Neural progenitor cell (in vitro differentiated cells): ENCODE measurements at regions not wholly inside any gene's neighbourhood (a gene's known extent, or its start where the extent isn't known, plus 50 kb on each side); places are given as distances from the start of the nearest gene placed in this dataset.
"Not testable (repeated sequence)": the region's sequence is repeated elsewhere in the genome, so short reads cannot be mapped to it uniquely, and the experiment has no call there.

Experiments used
- DNase-seq: peaks from one replicate; pipeline ENCODE4 v3.0.0-alpha.2; 2016; ENCODE audit warnings: low spot score
- H2AFZ ChIP-seq: fragments of 200-600 bp; sonication (generic); replicated peaks from 2 replicates; pipeline ENCODE4 v1.6.1; 2016; ENCODE audit warnings: antibody characterized with exemption
- H3F3A ChIP-seq: fragments of 200-600 bp; sonication (generic); 2 replicates; pipeline ENCODE4 v1.6.1; 2016; ENCODE audit warnings: antibody characterized with exemption, low read depth
- H3K27ac ChIP-seq: fragments of 200-600 bp; sonication (generic); 2 replicates; pipeline ENCODE4 v1.5.1; 2016; ENCODE audit warnings: mild to moderate bottlenecking
- H3K27me3 ChIP-seq: fragments of 200-600 bp; sonication (generic); 2 replicates; pipeline ENCODE4 v1.6.1; 2016; ENCODE audit warnings: mild to moderate bottlenecking, moderate library complexity
- H3K36me3 ChIP-seq: fragments of 200-600 bp; sonication (generic); 2 replicates; pipeline ENCODE4 v1.5.1; 2016
- H3K4me1 ChIP-seq: fragments of 200-600 bp; sonication (generic); 2 replicates; pipeline ENCODE4 v1.6.1; 2016; ENCODE audit warnings: mixed run types
- H3K4me2 ChIP-seq: fragments of 200-600 bp; sonication (generic); 2 replicates; pipeline ENCODE4 v1.6.1; 2016
- H3K4me3 ChIP-seq: fragments of 200-600 bp; sonication (generic); 2 replicates; pipeline ENCODE4 v1.5.1; 2016
- H3K79me2 ChIP-seq: fragments of 200-600 bp; sonication (generic); 2 replicates; pipeline ENCODE4 v1.6.1; 2016; ENCODE audit warnings: low read depth
- H3K9ac ChIP-seq: fragments of 200-600 bp; sonication (generic); 2 replicates; pipeline ENCODE4 v1.6.1; 2016
- H3K9me3 ChIP-seq: fragments of 200-600 bp; sonication (generic); 2 replicates; pipeline ENCODE4 v1.5.1; 2016; ENCODE audit warnings: low read depth
- H4K20me1 ChIP-seq: fragments of 200-600 bp; sonication (generic); 2 replicates; pipeline ENCODE4 v1.6.1; 2016; ENCODE audit warnings: low read depth
- H3K27ac Mint-ChIP-seq: 3 replicates; pipeline ENCODE4 v1.8.0; 2021; ENCODE audit warnings: mixed read lengths
- H3K27me3 Mint-ChIP-seq: 2 replicates; pipeline ENCODE4 v1.8.0; 2022; ENCODE audit warnings: low read depth, mild to moderate bottlenecking, inconsistent platforms, moderate library complexity, mixed read lengths; ENCODE audit not compliant: insufficient read depth
- H3K36me3 Mint-ChIP-seq: 3 replicates; pipeline ENCODE4 v1.8.0; 2021; ENCODE audit warnings: mixed read lengths
- H3K4me1 Mint-ChIP-seq: 3 replicates; pipeline ENCODE4 v1.8.0; 2021; ENCODE audit warnings: mixed read lengths
- H3K4me3 Mint-ChIP-seq: 3 replicates; pipeline ENCODE4 v1.8.0; 2021; ENCODE audit warnings: mild to moderate bottlenecking, moderate library complexity, mixed read lengths
- H3K9me3 Mint-ChIP-seq: 3 replicates; pipeline ENCODE4 v1.8.0; 2020; ENCODE audit warnings: mixed read lengths
- EZH2 ChIP-seq: fragments of 200-600 bp; sonication (generic); IDR thresholded peaks from 2 replicates; pipeline ENCODE4 v1.6.1; 2017; ENCODE audit warnings: antibody characterized with exemption, mild to moderate bottlenecking, moderate library complexity
- EZH2phosphoT487 ChIP-seq: fragments of 200-600 bp; sonication (generic); IDR thresholded peaks from 2 replicates; pipeline ENCODE4 v1.6.1; 2017; ENCODE audit warnings: antibody characterized with exemption
- TF ChIP-seq, protein P1 (sequence below): fragments of 200-600 bp; sonication (generic); IDR thresholded peaks from 2 replicates; pipeline ENCODE4 v1.5.1; 2017; ENCODE audit warnings: antibody characterized with exemption, mild to moderate bottlenecking

- Histone ChIP-seq H3F3A (no peaks in the 10 kb centered on the region), H3K4me3 (no peak overlapping the region), H3K4me2 (no peak overlapping the region), H4K20me1 (no peaks in the 10 kb centered on the region), H3K9ac (no peak overlapping the region), H3K4me1 (no peaks in the 10 kb centered on the region), H3K79me2 (no peaks in the 10 kb centered on the region), H2AFZ (no peak overlapping the region), H3K27ac (no peak overlapping the region), H3K9me3 (no peaks in the 10 kb centered on the region), H3K27me3 (no peaks in the 10 kb centered on the region), H3K36me3 (no peaks in the 10 kb centered on the region)
- DNase-seq, result no peak
- TF ChIP-seq EZH2phosphoT487 (no peak), EZH2 (no peak)
- TF ChIP-seq, protein P1, sequence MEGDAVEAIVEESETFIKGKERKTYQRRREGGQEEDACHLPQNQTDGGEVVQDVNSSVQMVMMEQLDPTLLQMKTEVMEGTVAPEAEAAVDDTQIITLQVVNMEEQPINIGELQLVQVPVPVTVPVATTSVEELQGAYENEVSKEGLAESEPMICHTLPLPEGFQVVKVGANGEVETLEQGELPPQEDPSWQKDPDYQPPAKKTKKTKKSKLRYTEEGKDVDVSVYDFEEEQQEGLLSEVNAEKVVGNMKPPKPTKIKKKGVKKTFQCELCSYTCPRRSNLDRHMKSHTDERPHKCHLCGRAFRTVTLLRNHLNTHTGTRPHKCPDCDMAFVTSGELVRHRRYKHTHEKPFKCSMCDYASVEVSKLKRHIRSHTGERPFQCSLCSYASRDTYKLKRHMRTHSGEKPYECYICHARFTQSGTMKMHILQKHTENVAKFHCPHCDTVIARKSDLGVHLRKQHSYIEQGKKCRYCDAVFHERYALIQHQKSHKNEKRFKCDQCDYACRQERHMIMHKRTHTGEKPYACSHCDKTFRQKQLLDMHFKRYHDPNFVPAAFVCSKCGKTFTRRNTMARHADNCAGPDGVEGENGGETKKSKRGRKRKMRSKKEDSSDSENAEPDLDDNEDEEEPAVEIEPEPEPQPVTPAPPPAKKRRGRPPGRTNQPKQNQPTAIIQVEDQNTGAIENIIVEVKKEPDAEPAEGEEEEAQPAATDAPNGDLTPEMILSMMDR, result no peak
- no peaks in the 10 kb centered on the region for H3K36me3 Mint-ChIP-seq
- peaks cover 3% of the 10 kb centered on the region for H3K9me3 Mint-ChIP-seq
- peaks cover 2% of the 10 kb centered on the region for H3K27me3 Mint-ChIP-seq
- H3K4me3 Mint-ChIP-seq, result no peak overlapping the region
- no peaks in the 10 kb centered on the region for H3K4me1 Mint-ChIP-seq
- H3K27ac Mint-ChIP-seq, result no peak overlapping the region
These were observed 137.6 kb upstream of the SVIL start for GRCh38 chr10:29772403-29772802.

DNA sequence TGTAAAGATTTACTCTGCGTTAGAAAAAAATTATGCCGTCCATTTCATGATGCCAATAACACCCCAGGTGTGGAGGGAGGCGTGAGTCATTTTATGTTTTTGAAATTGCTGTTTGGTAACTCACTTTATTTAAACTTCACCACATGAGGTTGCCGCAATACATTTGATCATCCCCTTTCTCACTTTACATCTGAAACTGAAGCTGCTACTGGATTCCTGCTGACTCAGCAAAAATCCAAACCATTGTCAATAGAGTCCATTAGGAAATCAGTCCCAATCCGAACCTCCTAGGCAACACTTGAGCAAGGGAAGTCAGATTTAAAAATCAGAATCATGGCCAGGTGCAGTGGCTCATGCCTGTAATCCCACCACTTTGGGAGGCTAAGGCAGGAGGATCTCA, 136.6 kb upstream of the SVIL start:
- DNase-seq, result no peak
- Histone ChIP-seq H3K9me3 (no peaks in the 10 kb centered on the region), H3K4me1 (peaks cover 7% of the 10 kb centered on the region), H3K27me3 (no peaks in the 10 kb centered on the region), H2AFZ (no peak overlapping the region), H3K36me3 (no peaks in the 10 kb centered on the region), H3K4me2 (no peak overlapping the region), H3K9ac (no peak overlapping the region), H3K79me2 (no peaks in the 10 kb centered on the region), H3K4me3 (no peak overlapping the region), H3F3A (no peaks in the 10 kb centered on the region), H3K27ac (no peak overlapping the region), H4K20me1 (no peaks in the 10 kb centered on the region)
- no peak overlapping the region for H3K27ac Mint-ChIP-seq
- H3K9me3 Mint-ChIP-seq, result peaks cover 3% of the 10 kb centered on the region
- H3K27me3 Mint-ChIP-seq, result no peaks in the 10 kb centered on the region
- H3K4me1 Mint-ChIP-seq, result no peaks in the 10 kb centered on the region
- no peaks in the 10 kb centered on the region for H3K36me3 Mint-ChIP-seq
- TF ChIP-seq, protein P1, result no peak
- TF ChIP-seq EZH2phosphoT487 (no peak), EZH2 (no peak)
- no peak overlapping the region for H3K4me3 Mint-ChIP-seq

- H3K27ac Mint-ChIP-seq, H3K27me3 ChIP-seq, H3K4me1 Mint-ChIP-seq, H3K4me3 Mint-ChIP-seq, H3K4me2 ChIP-seq, H3F3A ChIP-seq, H3K36me3 Mint-ChIP-seq, H3K9ac ChIP-seq, H3K79me2 ChIP-seq, H3K9me3 ChIP-seq, DNase-seq, H4K20me1 ChIP-seq, H3K27me3 Mint-ChIP-seq, H3K36me3 ChIP-seq, H3K27ac ChIP-seq, H3K4me3 ChIP-seq, H3K9me3 Mint-ChIP-seq, H2AFZ ChIP-seq: not testable (repeated sequence)
- peaks cover 19% of the 10 kb centered on the region for H3K4me1 ChIP-seq
These were observed 134.5 kb upstream of the SVIL start for GRCh38 chr10:29769277-29769676.

- no peak overlapping the region for H3K4me3 Mint-ChIP-seq
- H3K27ac Mint-ChIP-seq, result no peak overlapping the region
- peaks cover 2% of the 10 kb centered on the region for H3K4me1 Mint-ChIP-seq
- H4K20me1 ChIP-seq, result no peaks in the 10 kb centered on the region
- H3K9ac ChIP-seq, result no peak overlapping the region
- no peaks in the 10 kb centered on the region for H3K27me3 ChIP-seq
- H3K36me3 Mint-ChIP-seq, result no peaks in the 10 kb centered on the region
- H3K4me2 ChIP-seq, result no peak overlapping the region
- H3K4me1 ChIP-seq, result peaks cover 19% of the 10 kb centered on the region
- H2AFZ ChIP-seq, result no peak overlapping the region
- peaks cover under 1% of the 10 kb centered on the region for H3K9me3 Mint-ChIP-seq
- H3K4me3 ChIP-seq, result no peak overlapping the region
- no peak for DNase-seq
- no peaks in the 10 kb centered on the region for H3K27me3 Mint-ChIP-seq
- peaks cover 7% of the 10 kb centered on the region for H3F3A ChIP-seq
- H3K9me3 ChIP-seq, result no peaks in the 10 kb centered on the region
- no peaks in the 10 kb centered on the region for H3K36me3 ChIP-seq
- H3K27ac ChIP-seq, result no peak overlapping the region
- TF ChIP-seq EZH2 (no peak), EZH2phosphoT487 (no peak)
- TF ChIP-seq, protein P1, result no peak
- no peaks in the 10 kb centered on the region for H3K79me2 ChIP-seq
These were observed 133.2 kb upstream of the SVIL start for GRCh38 chr10:29767968-29768367.
